GM20431 (cell line): ENCODE measurements at regions not wholly inside any gene's neighbourhood (a gene's known extent, or its start where the extent isn't known, plus 50 kb on each side); places are given as distances from the start of the nearest gene placed in this dataset.
"Not testable (repeated sequence)": the region's sequence is repeated elsewhere in the genome, so short reads cannot be mapped to it uniquely, and the experiment has no call there.

Experiments used
- in situ Hi-C: fragments of 300-500 bp; cut with MseI, MboI; formaldehyde crosslinking; loops from one replicate; pipeline ENCODE4 v1.15.0; 2020; ENCODE audit warnings: low sequenced_read_pairs; ENCODE audit not compliant: unreplicated experiment

GRCh38 chr2:142306131-142306530 lies 175.3 kb upstream of the LRP1B start:
- in situ Hi-C loops, result no loop called here

GRCh38 chr2:142300517-142300916 lies 169.7 kb upstream of the LRP1B start:
- in situ Hi-C loops, result no loop called here

- in situ Hi-C loops, result no loop called here
These were observed 168.2 kb upstream of the LRP1B start for GRCh38 chr2:142299021-142299420.

- in situ Hi-C loops, result no loop called here
These were observed 163.4 kb upstream of the LRP1B start for GRCh38 chr2:142294225-142294624.

- in situ Hi-C loops, result no loop called here
These were observed 161.2 kb upstream of the LRP1B start for GRCh38 chr2:142291969-142292368.

- in situ Hi-C loops, result no loop called here
These were observed 160.1 kb upstream of the LRP1B start for GRCh38 chr2:142290931-142291330.

- in situ Hi-C loops, result no loop called here
These were observed 155.8 kb upstream of the LRP1B start for GRCh38 chr2:142286618-142287017.

- in situ Hi-C loops, result no loop called here
These were observed 154.7 kb upstream of the LRP1B start for GRCh38 chr2:142285480-142285879.

- in situ Hi-C loops, result not testable (repeated sequence)
These were observed 153.5 kb upstream of the LRP1B start for GRCh38 chr2:142284336-142284735.

- in situ Hi-C loops, result no loop called here
These were observed 150.0 kb upstream of the LRP1B start for GRCh38 chr2:142280831-142281230.

- in situ Hi-C loops, result no loop called here
These were observed 140.2 kb upstream of the LRP1B start for GRCh38 chr2:142270990-142271389.

- in situ Hi-C loops, result no loop called here
These were observed 139.5 kb upstream of the LRP1B start for GRCh38 chr2:142270291-142270690.

GRCh38 chr2:142259356-142259755 lies 128.5 kb upstream of the LRP1B start:
- in situ Hi-C loops, result no loop called here

- in situ Hi-C loops, result no loop called here
These were observed 123.2 kb upstream of the LRP1B start for GRCh38 chr2:142254031-142254430.

- in situ Hi-C loops, result no loop called here
These were observed 110.2 kb upstream of the LRP1B start for GRCh38 chr2:142241016-142241415.

GRCh38 chr2:142236181-142236580 lies 105.4 kb upstream of the LRP1B start:
- in situ Hi-C loops, result no loop called here

- in situ Hi-C loops, result no loop called here
These were observed 103.9 kb upstream of the LRP1B start for GRCh38 chr2:142234741-142235140.

GRCh38 chr2:142223309-142223708 lies 92.5 kb upstream of the LRP1B start:
- in situ Hi-C loops, result no loop called here

- in situ Hi-C loops, result no loop called here
These were observed 91.9 kb upstream of the LRP1B start for GRCh38 chr2:142222715-142223114.

GRCh38 chr2:142220901-142221300 lies 90.1 kb upstream of the LRP1B start:
- in situ Hi-C loops, result no loop called here

GRCh38 chr2:142220239-142220638 lies 89.4 kb upstream of the LRP1B start:
- in situ Hi-C loops, result no loop called here

GRCh38 chr2:142218471-142218870 lies 87.7 kb upstream of the LRP1B start:
- in situ Hi-C loops, result no loop called here

- in situ Hi-C loops, result no loop called here
These were observed 87.0 kb upstream of the LRP1B start for GRCh38 chr2:142217804-142218203.
